ENCODE measurements at regions not wholly inside any gene's neighbourhood (a gene's known extent, or its start where the extent isn't known, plus 50 kb on each side); places are given as distances from the start of the nearest gene placed in this dataset.
A peak's percentile ranks its signal among the peaks of the same experiment; 100 is the strongest.

DNA sequence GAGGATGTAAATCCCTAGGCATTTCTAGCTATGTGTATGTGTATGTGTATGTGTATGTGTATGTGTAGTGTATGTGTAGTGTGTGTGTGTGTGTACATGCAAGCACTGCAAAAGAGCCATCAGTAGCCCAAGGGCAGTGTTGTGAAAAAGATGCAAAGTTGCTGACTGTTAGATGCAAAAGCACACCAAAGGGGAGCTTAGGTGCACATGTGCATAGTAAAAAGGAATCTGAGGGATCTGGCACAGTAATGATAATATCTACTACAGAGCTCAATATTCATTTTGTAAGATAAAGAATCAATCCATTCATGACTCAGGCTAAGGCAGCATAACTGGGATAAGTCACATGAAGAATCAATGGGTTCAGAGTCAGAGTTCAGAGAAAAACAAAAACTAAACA lies 80.2 kb downstream of the TMEM47 start:
- Mint-ChIP-seq H3K27ac (no peak overlapping the region), H3K4me1 (no peaks in the 10 kb centered on the region), H3K9me3 (no peaks in the 10 kb centered on the region), H3K4me3 (no peak overlapping the region), H3K36me3 (ENCODE audit: low read depth) (no peaks in the 10 kb centered on the region), H3K27me3 (no peaks in the 10 kb centered on the region)
- intact Hi-C loops (cut with micrococcal nuclease): no loop called here
- DNase-seq: no peak

GRCh38 chrX:34565981-34566380 lies 91.1 kb downstream of the TMEM47 start:
- DNase-seq: no peak
- Mint-ChIP-seq H3K27ac (no peak overlapping the region), H3K36me3 (ENCODE audit: low read depth) (no peaks in the 10 kb centered on the region), H3K27me3 (no peaks in the 10 kb centered on the region), H3K4me3 (no peak overlapping the region), H3K4me1 (no peaks in the 10 kb centered on the region), H3K9me3 (no peaks in the 10 kb centered on the region)
- intact Hi-C loops (cut with micrococcal nuclease): no loop called here

- intact Hi-C loops (cut with micrococcal nuclease): no loop called here
- Mint-ChIP-seq H3K4me1 (no peaks in the 10 kb centered on the region), H3K27me3 (no peaks in the 10 kb centered on the region), H3K9me3 (no peaks in the 10 kb centered on the region), H3K4me3 (no peak overlapping the region), H3K36me3 (ENCODE audit: low read depth) (no peaks in the 10 kb centered on the region), H3K27ac (no peak overlapping the region)
- DNase-seq: no peak
Measured at GRCh38 chrX:34563804-34564203, 93.3 kb downstream of the TMEM47 start.

GRCh38 chrX:34563061-34563460 lies 94.0 kb downstream of the TMEM47 start:
- intact Hi-C loops (cut with micrococcal nuclease): no loop called here
- H3K9me3 Mint-ChIP-seq: no peaks in the 10 kb centered on the region
- H3K27me3 Mint-ChIP-seq: no peaks in the 10 kb centered on the region
- no peak for DNase-seq
- no peaks in the 10 kb centered on the region for H3K4me1 Mint-ChIP-seq
- H3K4me3 Mint-ChIP-seq: no peak overlapping the region
- H3K36me3 Mint-ChIP-seq (ENCODE audit: low read depth): no peaks in the 10 kb centered on the region
- H3K27ac Mint-ChIP-seq: no peak overlapping the region

GRCh38 chrX:34562006-34562405 lies 95.1 kb downstream of the TMEM47 start:
- H3K27ac Mint-ChIP-seq: no peak overlapping the region
- DNase-seq: no peak

DNA sequence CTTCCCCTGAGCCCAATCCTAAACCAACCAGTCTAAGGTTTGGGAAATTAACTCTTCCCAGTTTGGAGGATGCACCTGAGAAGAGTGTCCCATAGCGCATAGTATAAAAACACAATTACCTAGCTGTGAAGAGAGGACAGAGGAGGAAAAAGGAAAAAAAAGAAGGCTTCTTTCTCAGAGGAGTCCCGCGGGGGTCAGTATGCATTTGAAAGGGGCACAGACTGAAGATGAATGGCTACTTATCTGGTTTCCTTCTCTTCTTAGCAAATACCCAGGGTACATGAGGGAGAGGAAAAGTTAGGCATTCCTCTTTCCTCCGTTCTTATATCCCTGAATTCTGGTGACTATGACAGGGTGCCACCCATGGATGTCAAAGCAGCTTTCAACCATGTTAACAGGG lies 96.9 kb downstream of the TMEM47 start:
- Mint-ChIP-seq H3K4me1 (no peaks in the 10 kb centered on the region), H3K4me3 (no peak overlapping the region), H3K36me3 (ENCODE audit: low read depth) (no peaks in the 10 kb centered on the region), H3K9me3 (no peaks in the 10 kb centered on the region), H3K27me3 (no peaks in the 10 kb centered on the region), H3K27ac (no peak overlapping the region)
- DNase-seq: no peak
- intact Hi-C loops (cut with micrococcal nuclease): no loop called here

More at GRCh38 chrX:34562006-34562405, 95.1 kb downstream of the TMEM47 start:
- Mint-ChIP-seq H3K27me3 (no peaks in the 10 kb centered on the region), H3K9me3 (no peaks in the 10 kb centered on the region), H3K4me3 (no peak overlapping the region), H3K36me3 (ENCODE audit: low read depth) (no peaks in the 10 kb centered on the region), H3K4me1 (no peaks in the 10 kb centered on the region)
- intact Hi-C loops (cut with micrococcal nuclease): no loop called here

DNA sequence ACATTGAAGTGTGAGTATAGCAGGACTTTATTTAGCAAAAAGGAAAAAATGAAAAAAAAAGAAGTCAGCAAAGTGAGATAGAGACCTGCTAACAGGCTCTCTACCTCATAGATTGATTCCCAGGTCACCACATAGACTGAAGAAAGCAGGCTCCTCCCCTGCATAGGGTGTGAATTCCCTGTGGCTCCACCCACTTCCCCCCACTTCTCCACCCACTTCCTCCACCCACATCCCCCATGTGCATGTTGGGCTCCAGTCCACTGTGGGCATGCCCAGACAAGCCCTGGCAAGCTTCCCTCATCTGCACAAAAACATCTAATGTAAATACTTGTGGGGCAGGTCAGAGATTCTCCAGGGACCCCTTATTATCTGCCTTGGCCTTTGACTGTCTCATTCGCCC lies 97.8 kb downstream of the TMEM47 start:
- H3K9me3 Mint-ChIP-seq: no peaks in the 10 kb centered on the region
- DNase-seq: peak; percentile 56
- H3K4me1 Mint-ChIP-seq: no peaks in the 10 kb centered on the region

DNA sequence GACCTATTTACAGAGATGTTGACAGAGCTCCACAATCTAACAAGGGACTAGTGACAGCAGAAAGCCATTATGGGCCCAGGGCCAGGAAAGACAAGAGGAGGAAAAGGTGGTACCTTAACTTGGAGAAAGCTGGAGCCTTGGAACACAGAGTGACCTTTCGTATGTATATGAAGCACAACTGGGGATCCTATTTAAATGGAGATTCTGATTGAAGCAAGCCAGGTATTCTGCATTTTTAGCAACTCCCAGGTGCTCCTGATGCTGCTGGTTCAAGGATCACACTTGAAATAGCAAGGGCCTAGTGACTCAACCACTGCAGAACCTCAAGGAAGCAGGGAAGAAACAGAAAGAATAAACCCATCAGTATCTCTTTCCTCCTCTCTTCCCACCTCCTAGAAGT lies 99.4 kb downstream of the TMEM47 start:
- H3K36me3 Mint-ChIP-seq (ENCODE audit: low read depth): no peaks in the 10 kb centered on the region
- no peak overlapping the region for H3K4me3 Mint-ChIP-seq
- no peak overlapping the region for H3K27ac Mint-ChIP-seq
- no peaks in the 10 kb centered on the region for H3K9me3 Mint-ChIP-seq
- intact Hi-C loops (cut with micrococcal nuclease): no loop called here
- no peaks in the 10 kb centered on the region for H3K27me3 Mint-ChIP-seq
- no peak for DNase-seq
- H3K4me1 Mint-ChIP-seq: no peaks in the 10 kb centered on the region

More for the DNA sequence above, 97.8 kb downstream of the TMEM47 start:
- H3K4me3 Mint-ChIP-seq: no peak overlapping the region
- H3K36me3 Mint-ChIP-seq (ENCODE audit: low read depth): no peaks in the 10 kb centered on the region
- H3K27ac Mint-ChIP-seq: no peak overlapping the region
- no peaks in the 10 kb centered on the region for H3K27me3 Mint-ChIP-seq
- intact Hi-C loops (cut with micrococcal nuclease): no loop called here

DNA sequence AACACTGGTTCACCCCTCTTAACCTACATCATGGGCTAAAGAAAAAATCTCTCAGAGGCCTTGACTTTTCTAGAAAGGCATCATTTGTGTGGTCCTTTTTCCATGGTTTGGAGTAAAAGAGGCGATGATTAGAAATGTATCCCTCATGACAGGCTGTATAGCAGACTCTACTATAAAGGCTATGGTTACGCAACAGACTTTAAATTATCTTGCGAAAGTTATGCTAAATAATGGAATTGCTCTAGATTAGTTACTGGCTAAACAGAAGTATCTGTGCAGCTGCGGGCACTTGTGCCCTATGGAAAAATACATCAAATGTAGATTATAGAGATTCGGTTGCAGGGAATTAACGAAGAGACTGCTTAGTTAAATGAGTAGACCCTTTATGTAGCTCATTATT lies 101.6 kb downstream of the TMEM47 start:
- no peaks in the 10 kb centered on the region for H3K4me1 Mint-ChIP-seq
- H3K9me3 Mint-ChIP-seq: no peaks in the 10 kb centered on the region
- H3K27me3 Mint-ChIP-seq: no peaks in the 10 kb centered on the region
- intact Hi-C loops (cut with micrococcal nuclease): no loop called here
- no peak for DNase-seq
- H3K4me3 Mint-ChIP-seq: no peak overlapping the region
- no peak overlapping the region for H3K27ac Mint-ChIP-seq
- H3K36me3 Mint-ChIP-seq (ENCODE audit: low read depth): no peaks in the 10 kb centered on the region

DNA sequence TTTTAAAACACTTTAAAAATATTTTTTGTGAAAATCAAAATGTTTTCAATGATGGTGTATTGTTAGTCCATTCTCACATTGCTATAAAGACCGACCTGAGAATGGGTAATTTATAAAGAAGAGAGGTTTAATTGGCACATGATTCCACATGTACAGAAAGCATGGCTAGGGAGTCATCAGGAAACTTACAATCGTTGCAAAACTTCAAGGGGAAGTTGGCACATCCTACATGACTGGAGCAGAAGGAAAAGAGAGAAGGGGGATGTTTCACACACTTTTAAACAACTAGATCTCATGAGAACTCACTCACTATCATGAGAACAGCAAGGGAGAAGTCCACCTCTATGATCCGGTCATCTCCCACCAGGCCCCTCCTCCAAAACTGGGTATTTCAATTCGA lies 110.7 kb downstream of the TMEM47 start:
- H3K36me3 Mint-ChIP-seq (ENCODE audit: low read depth): no peaks in the 10 kb centered on the region

DNA sequence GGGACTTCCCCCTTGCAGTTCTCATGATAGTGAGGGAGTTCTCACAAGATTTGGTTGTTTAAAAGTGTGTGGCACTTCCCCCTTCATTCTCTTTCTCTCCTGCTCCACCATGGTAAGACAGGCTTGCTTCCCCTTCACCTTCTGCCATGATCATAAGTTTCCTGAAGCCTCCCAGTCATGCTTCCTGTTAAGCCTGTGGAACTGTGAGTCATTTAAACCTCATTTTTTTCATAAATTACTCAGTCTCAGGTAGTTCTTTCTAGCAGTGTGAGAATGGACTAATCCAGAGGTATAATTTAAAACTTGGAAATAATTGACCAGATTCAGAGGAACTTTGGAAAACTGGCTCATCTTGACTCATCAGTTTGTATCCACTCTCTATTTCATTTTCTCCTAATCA lies 129.0 kb downstream of the TMEM47 start:
- H3K4me3 Mint-ChIP-seq: no peak overlapping the region
- peaks cover 3% of the 10 kb centered on the region for H3K9me3 Mint-ChIP-seq
- intact Hi-C loops (cut with micrococcal nuclease): no loop called here
- no peak overlapping the region for H3K27ac Mint-ChIP-seq
- no peaks in the 10 kb centered on the region for H3K27me3 Mint-ChIP-seq
- no peaks in the 10 kb centered on the region for H3K4me1 Mint-ChIP-seq
- H3K36me3 Mint-ChIP-seq (ENCODE audit: low read depth): no peaks in the 10 kb centered on the region
- no peak for DNase-seq

More for the DNA sequence above, 110.7 kb downstream of the TMEM47 start:
- H3K27me3 Mint-ChIP-seq: no peaks in the 10 kb centered on the region
- H3K27ac Mint-ChIP-seq: no peak overlapping the region
- intact Hi-C loops (cut with micrococcal nuclease): no loop called here
- DNase-seq: no peak
- H3K4me3 Mint-ChIP-seq: no peak overlapping the region
- H3K4me1 Mint-ChIP-seq: no peaks in the 10 kb centered on the region
- no peaks in the 10 kb centered on the region for H3K9me3 Mint-ChIP-seq

DNA sequence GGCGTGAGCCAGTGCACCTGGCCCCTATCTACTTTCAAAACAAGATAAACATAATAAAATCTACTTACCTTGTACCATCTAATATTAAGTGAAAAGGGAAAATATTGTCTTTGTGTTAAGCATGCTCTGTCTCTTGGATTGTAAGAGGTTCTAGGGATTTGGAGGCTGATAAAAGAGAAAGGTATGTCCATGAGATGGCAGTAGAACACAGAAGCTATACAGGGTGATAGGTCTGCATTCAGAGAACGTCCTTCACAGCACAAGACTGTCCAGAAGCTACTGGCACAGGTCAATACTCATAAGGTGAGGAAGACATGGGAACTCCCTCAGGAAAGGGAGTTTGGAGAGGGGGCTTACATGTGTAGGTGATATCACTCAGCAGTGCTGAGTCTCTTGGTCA lies 135.5 kb downstream of the TMEM47 start:
- no peaks in the 10 kb centered on the region for H3K9me3 Mint-ChIP-seq
- no peaks in the 10 kb centered on the region for H3K27me3 Mint-ChIP-seq
- no peaks in the 10 kb centered on the region for H3K36me3 Mint-ChIP-seq (ENCODE audit: low read depth)
- no peak for DNase-seq
- no peak overlapping the region for H3K4me3 Mint-ChIP-seq
- no peak overlapping the region for H3K27ac Mint-ChIP-seq
- H3K4me1 Mint-ChIP-seq: no peaks in the 10 kb centered on the region
- intact Hi-C loops (cut with micrococcal nuclease): no loop called here

DNA sequence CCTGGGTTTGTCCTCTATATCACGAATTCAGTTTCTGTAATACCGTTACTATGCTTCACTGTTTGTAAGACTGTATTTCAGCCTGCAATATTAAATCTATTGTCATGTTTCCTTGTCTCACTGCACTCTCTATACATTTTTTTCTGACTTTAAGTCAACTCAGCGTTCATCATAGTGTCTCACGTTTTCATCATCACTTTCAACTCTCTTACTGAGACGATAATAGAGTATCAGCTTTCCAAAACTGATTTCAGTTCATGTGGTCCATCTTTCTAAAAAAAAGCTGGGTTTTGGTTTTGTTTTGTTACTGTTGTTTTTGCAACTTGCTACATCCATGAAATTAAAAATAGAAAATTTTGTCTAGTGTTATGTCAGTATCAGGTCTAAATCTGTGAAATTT lies 147.7 kb downstream of the TMEM47 start:
- intact Hi-C loops (cut with micrococcal nuclease): no loop called here

DNA sequence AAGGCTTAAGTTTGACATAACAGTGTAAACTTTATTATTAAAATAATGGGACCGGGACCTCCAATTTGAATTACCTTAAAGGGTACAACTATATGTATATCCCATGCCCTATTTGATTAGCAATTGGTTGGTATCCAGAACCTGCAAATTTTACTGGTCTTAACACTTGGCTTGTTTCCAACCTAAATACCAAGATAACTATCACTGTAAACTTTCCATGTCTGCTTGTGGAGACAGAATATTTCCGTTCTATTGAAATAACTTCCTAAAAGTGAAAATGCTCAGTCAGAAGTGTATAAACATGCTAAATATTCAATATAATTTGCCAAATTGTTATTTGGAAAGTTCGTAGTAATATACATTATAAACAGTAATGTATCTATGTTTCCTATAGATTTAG lies 154.0 kb downstream of the TMEM47 start:
- Mint-ChIP-seq H3K4me1 (no peaks in the 10 kb centered on the region), H3K36me3 (ENCODE audit: low read depth) (no peaks in the 10 kb centered on the region), H3K27ac (no peak overlapping the region), H3K4me3 (no peak overlapping the region), H3K9me3 (no peaks in the 10 kb centered on the region), H3K27me3 (no peaks in the 10 kb centered on the region)
- no peak for DNase-seq
- intact Hi-C loops (cut with micrococcal nuclease): no loop called here

More for the DNA sequence above, 147.7 kb downstream of the TMEM47 start:
- Mint-ChIP-seq H3K36me3 (ENCODE audit: low read depth) (no peaks in the 10 kb centered on the region), H3K27me3 (no peaks in the 10 kb centered on the region), H3K4me3 (no peak overlapping the region), H3K27ac (no peak overlapping the region), H3K9me3 (no peaks in the 10 kb centered on the region), H3K4me1 (no peaks in the 10 kb centered on the region)
- no peak for DNase-seq

DNA sequence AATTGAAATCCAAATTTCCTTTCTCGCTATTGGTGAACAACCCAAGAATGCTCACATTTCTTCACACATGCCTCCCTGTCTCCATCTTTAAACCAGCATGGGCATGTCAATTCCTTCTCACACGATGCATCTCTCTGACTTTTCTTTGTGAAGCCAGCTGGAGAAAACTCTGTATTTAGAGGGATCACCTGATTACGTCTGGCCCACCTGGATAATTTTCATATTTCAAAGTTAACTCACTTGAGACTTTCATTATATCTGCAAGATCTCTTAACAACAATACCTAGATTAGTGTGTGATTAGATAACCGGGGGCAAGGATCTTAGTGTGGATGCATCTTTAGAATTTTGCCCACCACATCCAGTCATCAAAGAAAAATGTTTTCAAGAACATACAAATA lies 164.0 kb downstream of the TMEM47 start:
- no peaks in the 10 kb centered on the region for H3K9me3 Mint-ChIP-seq

More for the DNA sequence above, 164.0 kb downstream of the TMEM47 start:
- no peak for DNase-seq
- no peaks in the 10 kb centered on the region for H3K4me1 Mint-ChIP-seq
- no peak overlapping the region for H3K4me3 Mint-ChIP-seq
- no peaks in the 10 kb centered on the region for H3K36me3 Mint-ChIP-seq (ENCODE audit: low read depth)
- no peak overlapping the region for H3K27ac Mint-ChIP-seq
- H3K27me3 Mint-ChIP-seq: no peaks in the 10 kb centered on the region
- intact Hi-C loops (cut with micrococcal nuclease): no loop called here
